ENCODE measurements at regions not wholly inside any gene's neighbourhood (a gene's known extent, or its start where the extent isn't known, plus 50 kb on each side); places are given as distances from the start of the nearest gene placed in this dataset.

GRCh38 chr12:87246726-87247125 lies 782.5 kb downstream of the C12orf50 start:
- Mint-ChIP-seq H3K9me3 (ENCODE audit: unreplicated experiment) (no peaks in the 10 kb centered on the region), H3K4me3 (ENCODE audit: unreplicated experiment) (no peak overlapping the region)
- TF ChIP-seq CTCF (IDR thresholded peaks at IDR 0.05; ENCODE audit: partially characterized antibody, unreplicated experiment): no peak

GRCh38 chr12:87238466-87238865 lies 790.7 kb downstream of the C12orf50 start:
- H3K27ac Mint-ChIP-seq (ENCODE audit: unreplicated experiment): no peak overlapping the region
- no peaks in the 10 kb centered on the region for H3K27me3 Mint-ChIP-seq (ENCODE audit: unreplicated experiment)
- no peak for TF ChIP-seq CTCF (IDR thresholded peaks at IDR 0.05; ENCODE audit: partially characterized antibody, unreplicated experiment)
- H3K9me3 Mint-ChIP-seq (ENCODE audit: unreplicated experiment): peaks cover 4% of the 10 kb centered on the region
- H3K36me3 Mint-ChIP-seq (ENCODE audit: unreplicated experiment): no peaks in the 10 kb centered on the region
- no peak for DNase-seq
- no peaks in the 10 kb centered on the region for H3K4me1 Mint-ChIP-seq (ENCODE audit: low read depth, unreplicated experiment)
- H3K4me3 Mint-ChIP-seq (ENCODE audit: unreplicated experiment): no peak overlapping the region

More at GRCh38 chr12:87246726-87247125, 782.5 kb downstream of the C12orf50 start:
- H3K36me3 Mint-ChIP-seq (ENCODE audit: unreplicated experiment): no peaks in the 10 kb centered on the region
- no peak overlapping the region for H3K27ac Mint-ChIP-seq (ENCODE audit: unreplicated experiment)
- no peak for DNase-seq
- no peaks in the 10 kb centered on the region for H3K4me1 Mint-ChIP-seq (ENCODE audit: low read depth, unreplicated experiment)
- H3K27me3 Mint-ChIP-seq (ENCODE audit: unreplicated experiment): no peaks in the 10 kb centered on the region

- Mint-ChIP-seq H3K4me1 (ENCODE audit: low read depth, unreplicated experiment) (no peaks in the 10 kb centered on the region), H3K36me3 (ENCODE audit: unreplicated experiment) (no peaks in the 10 kb centered on the region), H3K27me3 (ENCODE audit: unreplicated experiment) (no peaks in the 10 kb centered on the region), H3K9me3 (ENCODE audit: unreplicated experiment) (peaks cover 4% of the 10 kb centered on the region), H3K27ac (ENCODE audit: unreplicated experiment) (no peak overlapping the region), H3K4me3 (ENCODE audit: unreplicated experiment) (no peak overlapping the region)
- DNase-seq: no peak
- no peak for TF ChIP-seq CTCF (IDR thresholded peaks at IDR 0.05; ENCODE audit: partially characterized antibody, unreplicated experiment)
Observed at GRCh38 chr12:87234898-87235297, 794.3 kb downstream of the C12orf50 start.

- Mint-ChIP-seq H3K36me3 (ENCODE audit: unreplicated experiment) (no peaks in the 10 kb centered on the region), H3K9me3 (ENCODE audit: unreplicated experiment) (peaks cover 4% of the 10 kb centered on the region), H3K4me3 (ENCODE audit: unreplicated experiment) (no peak overlapping the region), H3K27me3 (ENCODE audit: unreplicated experiment) (no peaks in the 10 kb centered on the region), H3K4me1 (ENCODE audit: low read depth, unreplicated experiment) (no peaks in the 10 kb centered on the region), H3K27ac (ENCODE audit: unreplicated experiment) (no peak overlapping the region)
- no peak for DNase-seq
- no peak for TF ChIP-seq CTCF (IDR thresholded peaks at IDR 0.05; ENCODE audit: partially characterized antibody, unreplicated experiment)
Observed at GRCh38 chr12:87233671-87234070, 795.5 kb downstream of the C12orf50 start.

- H3K9me3 Mint-ChIP-seq (ENCODE audit: unreplicated experiment): peaks cover 4% of the 10 kb centered on the region
- H3K27ac Mint-ChIP-seq (ENCODE audit: unreplicated experiment): no peak overlapping the region
- H3K27me3 Mint-ChIP-seq (ENCODE audit: unreplicated experiment): no peaks in the 10 kb centered on the region
- H3K4me1 Mint-ChIP-seq (ENCODE audit: low read depth, unreplicated experiment): no peaks in the 10 kb centered on the region
- H3K36me3 Mint-ChIP-seq (ENCODE audit: unreplicated experiment): no peaks in the 10 kb centered on the region
- TF ChIP-seq CTCF (IDR thresholded peaks at IDR 0.05; ENCODE audit: partially characterized antibody, unreplicated experiment): no peak
- no peak for DNase-seq
- no peak overlapping the region for H3K4me3 Mint-ChIP-seq (ENCODE audit: unreplicated experiment)
Observed at GRCh38 chr12:87231818-87232217, 797.4 kb downstream of the C12orf50 start.

All from glutamatergic neuron (in vitro differentiated cells).